ENCODE measurements at regions not wholly inside any gene's neighbourhood (a gene's known extent, or its start where the extent isn't known, plus 50 kb on each side); places are given as distances from the start of the nearest gene placed in this dataset.

- H3K9ac ChIP-seq (ENCODE audit: low read length in 3 of 3): no peak overlapping the region
- H3K4me3 ChIP-seq (ENCODE audit: low read length in 3 of 3): no peak overlapping the region
- no peaks in the 10 kb centered on the region for H3K36me3 ChIP-seq (ENCODE audit: control insufficient read depth in 2 of 3, insufficient read depth in 3 of 3, low read length in 3 of 3)
- intact Hi-C loops (cut with DNase I): no loop called here
- H3K4me1 ChIP-seq (ENCODE audit: control insufficient read depth in 2 of 3, insufficient read depth in 2 of 3, low read depth in 1 of 3, low read length in 3 of 3): no peaks in the 10 kb centered on the region
- TF ChIP-seq CTCF (IDR thresholded peaks at IDR 0.05; ENCODE audit: borderline replicate concordance, extremely low read depth, insufficient read depth): no peak
- DNase-seq (no peak), FAIRE-seq (no peak)
- no peak overlapping the region for H3K27ac ChIP-seq (ENCODE audit: low read depth in 2 of 2, low read length in 2 of 2)
- no peaks in the 10 kb centered on the region for H3K27me3 ChIP-seq (ENCODE audit: control insufficient read depth, insufficient read depth, low read length)
- no peaks in the 10 kb centered on the region for H3K9me3 ChIP-seq (ENCODE audit: control insufficient read depth in 2 of 3, insufficient read depth in 1 of 3, low read length in 3 of 3)
These were observed 457.0 kb upstream of the PROX1 start for GRCh38 chr1:213530611-213531320.

GRCh38 chr1:213531369-213532310 is 456.1 kb upstream of the PROX1 start:
- intact Hi-C loops (cut with DNase I): no loop called here
- DNase-seq (no peak), FAIRE-seq (no peak)
- Histone ChIP-seq H3K36me3 (ENCODE audit: control insufficient read depth in 2 of 3, insufficient read depth in 3 of 3, low read length in 3 of 3) (no peaks in the 10 kb centered on the region), H3K27ac (ENCODE audit: low read depth in 2 of 2, low read length in 2 of 2) (no peak overlapping the region), H3K9me3 (ENCODE audit: control insufficient read depth in 2 of 3, insufficient read depth in 1 of 3, low read length in 3 of 3) (no peaks in the 10 kb centered on the region), H3K27me3 (ENCODE audit: control insufficient read depth, insufficient read depth, low read length) (no peaks in the 10 kb centered on the region), H3K4me3 (ENCODE audit: low read length in 3 of 3) (no peak overlapping the region), H3K4me1 (ENCODE audit: control insufficient read depth in 2 of 3, insufficient read depth in 2 of 3, low read depth in 1 of 3, low read length in 3 of 3) (no peaks in the 10 kb centered on the region), H3K9ac (ENCODE audit: low read length in 3 of 3) (no peak overlapping the region)
- TF ChIP-seq CTCF (IDR thresholded peaks at IDR 0.05; ENCODE audit: borderline replicate concordance, extremely low read depth, insufficient read depth): no peak

- Histone ChIP-seq H3K9me3 (ENCODE audit: control insufficient read depth in 2 of 3, insufficient read depth in 1 of 3, low read length in 3 of 3) (no peaks in the 10 kb centered on the region), H3K27ac (ENCODE audit: low read depth in 2 of 2, low read length in 2 of 2) (no peak overlapping the region), H3K36me3 (ENCODE audit: control insufficient read depth in 2 of 3, insufficient read depth in 3 of 3, low read length in 3 of 3) (no peaks in the 10 kb centered on the region), H3K27me3 (ENCODE audit: control insufficient read depth, insufficient read depth, low read length) (no peaks in the 10 kb centered on the region), H3K4me3 (ENCODE audit: low read length in 3 of 3) (no peak overlapping the region), H3K9ac (ENCODE audit: low read length in 3 of 3) (no peak overlapping the region), H3K4me1 (ENCODE audit: control insufficient read depth in 2 of 3, insufficient read depth in 2 of 3, low read depth in 1 of 3, low read length in 3 of 3) (no peaks in the 10 kb centered on the region)
- TF ChIP-seq CTCF (IDR thresholded peaks at IDR 0.05; ENCODE audit: borderline replicate concordance, extremely low read depth, insufficient read depth): no peak
- intact Hi-C loops (cut with DNase I): no loop called here
- no peak for FAIRE-seq
- no peak for DNase-seq
These were observed 454.6 kb upstream of the PROX1 start for GRCh38 chr1:213533125-213533524.

All from kidney (tissue), 13 donors.